ENCODE measurements at regions not wholly inside any gene's neighbourhood (a gene's known extent, or its start where the extent isn't known, plus 50 kb on each side); places are given as distances from the start of the nearest gene placed in this dataset.
"Not testable (repeated sequence)": the region's sequence is repeated elsewhere in the genome, so short reads cannot be mapped to it uniquely, and the experiment has no call there.

DNA sequence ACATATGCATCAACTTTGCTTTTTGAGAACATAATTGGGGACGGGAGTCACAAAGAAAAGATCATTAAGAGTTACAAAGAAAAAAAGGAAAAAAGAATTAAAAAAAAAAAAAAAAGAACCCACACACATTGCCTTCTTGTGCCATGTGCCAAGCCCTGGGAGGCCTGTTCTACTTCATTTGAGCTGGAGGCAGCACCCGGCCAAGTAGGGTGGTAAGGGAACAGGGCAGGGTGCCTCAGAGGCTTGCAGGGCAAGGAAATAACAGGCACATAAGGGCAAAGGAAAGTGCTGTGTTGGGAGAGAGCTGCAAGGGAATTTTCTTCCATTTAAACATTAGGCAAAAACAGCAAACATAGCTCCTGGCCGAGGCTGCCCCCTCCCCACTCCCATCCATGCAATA is 418.0 kb downstream of the TMEM182 start:
- no peak for DNase-seq (ENCODE audit: low read depth)
- no peak overlapping the region for H3K4me3 ChIP-seq (ENCODE audit: control insufficient read depth, low read depth, low read length)
- TF ChIP-seq, protein P1, sequence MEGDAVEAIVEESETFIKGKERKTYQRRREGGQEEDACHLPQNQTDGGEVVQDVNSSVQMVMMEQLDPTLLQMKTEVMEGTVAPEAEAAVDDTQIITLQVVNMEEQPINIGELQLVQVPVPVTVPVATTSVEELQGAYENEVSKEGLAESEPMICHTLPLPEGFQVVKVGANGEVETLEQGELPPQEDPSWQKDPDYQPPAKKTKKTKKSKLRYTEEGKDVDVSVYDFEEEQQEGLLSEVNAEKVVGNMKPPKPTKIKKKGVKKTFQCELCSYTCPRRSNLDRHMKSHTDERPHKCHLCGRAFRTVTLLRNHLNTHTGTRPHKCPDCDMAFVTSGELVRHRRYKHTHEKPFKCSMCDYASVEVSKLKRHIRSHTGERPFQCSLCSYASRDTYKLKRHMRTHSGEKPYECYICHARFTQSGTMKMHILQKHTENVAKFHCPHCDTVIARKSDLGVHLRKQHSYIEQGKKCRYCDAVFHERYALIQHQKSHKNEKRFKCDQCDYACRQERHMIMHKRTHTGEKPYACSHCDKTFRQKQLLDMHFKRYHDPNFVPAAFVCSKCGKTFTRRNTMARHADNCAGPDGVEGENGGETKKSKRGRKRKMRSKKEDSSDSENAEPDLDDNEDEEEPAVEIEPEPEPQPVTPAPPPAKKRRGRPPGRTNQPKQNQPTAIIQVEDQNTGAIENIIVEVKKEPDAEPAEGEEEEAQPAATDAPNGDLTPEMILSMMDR (conservative IDR thresholded peaks at IDR 0.05; ENCODE audit: control insufficient read depth, insufficient read depth, low read depth, low read length) = no peak

DNA sequence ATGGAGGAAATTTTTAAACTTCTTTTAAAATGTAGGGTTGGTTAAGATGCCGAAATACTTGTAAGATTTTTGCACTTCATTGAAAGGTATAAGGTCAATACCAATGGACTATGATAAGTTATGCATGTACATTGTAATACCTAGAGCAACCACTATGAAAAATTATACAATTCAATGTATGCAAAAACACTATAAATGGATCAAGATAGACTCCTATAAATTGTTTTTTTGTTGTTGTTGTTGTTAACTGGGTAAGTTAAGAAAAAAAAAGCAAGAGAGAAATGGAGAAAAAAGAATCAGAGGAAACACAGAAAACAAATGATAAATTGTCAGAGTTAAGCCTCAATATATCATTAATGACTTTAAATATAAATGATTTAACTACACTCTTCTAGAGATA is 421.2 kb downstream of the TMEM182 start:
- DNase-seq (ENCODE audit: low read depth) = no peak
- TF ChIP-seq, protein P1 (conservative IDR thresholded peaks at IDR 0.05; ENCODE audit: control insufficient read depth, insufficient read depth, low read depth, low read length) = no peak
- no peak overlapping the region for H3K4me3 ChIP-seq (ENCODE audit: control insufficient read depth, low read depth, low read length)

DNA sequence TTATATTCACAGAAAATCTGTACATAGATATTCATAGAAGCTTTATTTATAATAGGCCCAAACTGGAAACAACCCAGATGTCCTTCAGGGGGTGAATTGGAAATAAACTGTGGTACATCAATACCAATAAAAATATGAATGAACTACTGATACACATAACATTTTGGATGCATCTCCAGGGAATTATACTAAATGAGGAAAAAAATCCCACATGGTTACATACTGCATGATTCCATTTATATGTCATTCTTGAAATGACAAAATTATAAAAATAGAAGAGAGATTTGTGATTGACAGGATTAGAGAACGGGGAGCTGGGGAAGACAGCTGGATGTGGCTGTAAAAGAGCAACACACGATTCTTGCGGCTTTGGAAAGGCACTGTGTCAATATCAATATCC is 435.0 kb downstream of the TMEM182 start:
- H3K4me3 ChIP-seq (ENCODE audit: control insufficient read depth, low read depth, low read length) = no peak overlapping the region
- TF ChIP-seq, protein P1 (conservative IDR thresholded peaks at IDR 0.05; ENCODE audit: control insufficient read depth, insufficient read depth, low read depth, low read length) = no peak
- DNase-seq (ENCODE audit: low read depth) = no peak

DNA sequence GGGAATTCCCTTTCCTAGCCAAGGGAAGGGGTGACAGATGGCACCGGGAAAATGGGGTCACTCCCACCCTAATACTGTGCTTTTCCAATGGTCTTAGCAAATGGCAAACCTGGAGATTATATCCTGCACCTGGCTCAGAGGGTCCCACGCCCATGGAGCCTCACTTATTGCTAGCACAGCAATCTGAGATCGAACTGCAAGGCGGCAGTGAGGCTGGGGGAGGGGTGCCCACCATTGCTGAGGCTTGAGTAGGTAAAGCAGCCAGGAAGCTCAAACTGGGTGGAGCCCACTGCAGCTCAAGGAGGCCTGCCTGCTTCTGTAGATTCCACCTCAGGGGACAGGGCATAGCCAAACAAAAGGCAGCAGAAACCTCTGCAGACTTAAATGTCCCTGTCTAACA is 438.9 kb downstream of the TMEM182 start:
- H3K4me3 ChIP-seq (ENCODE audit: control insufficient read depth, low read depth, low read length); DNase-seq (ENCODE audit: low read depth): not testable (repeated sequence)

DNA sequence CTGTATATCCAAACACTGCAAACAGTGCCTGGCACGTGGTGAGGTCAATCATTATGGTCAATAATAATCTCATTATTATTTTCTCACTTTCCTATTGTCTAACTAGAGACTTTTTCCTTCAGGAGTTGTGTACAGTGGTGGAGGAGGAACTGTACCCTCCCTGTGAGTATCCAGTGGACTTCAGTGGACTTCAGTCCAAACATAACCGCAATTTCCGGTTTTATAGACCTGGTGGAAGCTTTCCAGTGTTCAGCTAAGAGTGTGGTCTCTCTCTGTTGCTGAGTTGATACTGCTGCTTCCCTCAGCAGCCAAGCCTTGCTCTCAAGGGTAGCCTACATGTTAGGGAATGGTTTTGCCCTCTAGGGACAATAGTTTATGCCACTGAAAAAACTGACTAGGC is 447.1 kb downstream of the TMEM182 start:
- H3K4me3 ChIP-seq (ENCODE audit: control insufficient read depth, low read depth, low read length) = no peak overlapping the region
- TF ChIP-seq, protein P1 (conservative IDR thresholded peaks at IDR 0.05; ENCODE audit: control insufficient read depth, insufficient read depth, low read depth, low read length) = no peak

DNA sequence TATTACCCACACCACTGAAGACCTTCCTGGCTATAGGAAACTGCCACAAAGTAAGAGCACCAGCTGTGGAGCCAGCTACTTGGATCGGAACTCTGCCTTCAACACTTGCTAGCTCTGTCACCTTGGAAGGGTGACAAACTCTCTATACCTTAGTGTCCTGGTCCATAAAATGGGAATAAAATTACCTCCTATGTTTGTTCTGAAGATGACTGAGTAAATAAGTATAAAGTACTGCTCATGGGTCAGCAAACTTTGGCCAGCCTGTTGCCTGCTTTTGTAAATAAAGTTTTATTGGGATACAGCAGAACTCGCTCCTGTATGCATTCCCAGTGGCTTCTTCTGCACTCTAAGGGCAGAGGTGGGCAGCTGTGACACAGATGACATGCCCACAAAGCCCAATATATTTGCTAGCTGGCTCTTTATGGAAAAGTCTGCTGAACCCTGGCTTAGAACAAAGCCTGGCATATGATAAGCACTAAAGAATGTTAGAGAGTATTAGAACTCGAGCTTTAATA is 451.3 kb downstream of the TMEM182 start:
- no peak overlapping the region for H3K4me3 ChIP-seq (ENCODE audit: control insufficient read depth, low read depth, low read length)
- TF ChIP-seq, protein P1 (conservative IDR thresholded peaks at IDR 0.05; ENCODE audit: control insufficient read depth, insufficient read depth, low read depth, low read length) = no peak
- DNase-seq (ENCODE audit: low read depth) = no peak

More for the DNA sequence above, 447.1 kb downstream of the TMEM182 start:
- no peak for DNase-seq (ENCODE audit: low read depth)

DNA sequence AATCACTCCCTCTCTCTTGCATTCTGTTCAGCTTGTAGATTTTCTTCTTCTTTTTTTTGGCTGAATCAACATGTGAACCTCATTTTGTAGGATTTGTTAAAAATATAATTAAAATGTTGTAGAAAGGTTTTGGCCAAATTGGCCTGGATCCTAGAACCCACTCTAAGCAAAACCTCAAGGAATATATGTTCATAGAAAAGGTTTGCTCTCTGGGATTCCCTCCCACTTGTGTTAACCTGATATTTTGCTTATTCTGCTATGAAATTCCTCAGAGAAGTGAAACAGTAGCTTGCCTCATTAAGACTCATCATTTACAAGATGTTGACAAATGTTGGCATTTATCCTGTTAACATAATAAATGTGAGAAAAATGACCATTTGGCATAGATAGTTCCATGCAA is 456.7 kb downstream of the TMEM182 start:
- no peak for DNase-seq (ENCODE audit: low read depth)
- H3K4me3 ChIP-seq (ENCODE audit: control insufficient read depth, low read depth, low read length) = no peak overlapping the region
- TF ChIP-seq, protein P1 (conservative IDR thresholded peaks at IDR 0.05; ENCODE audit: control insufficient read depth, insufficient read depth, low read depth, low read length) = no peak
